ENCODE measurements at regions not wholly inside any gene's neighbourhood (a gene's known extent, or its start where the extent isn't known, plus 50 kb on each side); places are given as distances from the start of the nearest gene placed in this dataset.

DNA sequence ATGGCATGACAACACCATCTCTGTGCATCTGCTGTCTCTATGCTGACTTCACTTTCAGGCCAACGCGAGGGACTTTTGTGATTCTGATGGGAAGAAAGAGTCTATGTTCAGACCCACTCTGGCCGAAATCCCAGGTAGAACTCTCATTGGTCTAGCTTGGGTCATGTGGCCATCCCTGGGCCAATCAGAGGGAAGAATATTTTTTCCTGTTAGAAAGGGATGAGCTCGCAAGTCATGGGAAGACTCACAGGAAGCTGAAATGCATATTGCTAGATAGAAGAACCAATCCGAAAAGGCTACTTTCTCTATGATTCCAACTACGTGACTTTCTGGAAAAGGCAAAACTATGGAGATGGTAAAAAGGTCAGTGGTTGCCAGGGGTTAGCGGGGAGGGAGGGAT is 56.0 kb upstream of the LINC01488 start:
- TF ChIP-seq, protein P1, sequence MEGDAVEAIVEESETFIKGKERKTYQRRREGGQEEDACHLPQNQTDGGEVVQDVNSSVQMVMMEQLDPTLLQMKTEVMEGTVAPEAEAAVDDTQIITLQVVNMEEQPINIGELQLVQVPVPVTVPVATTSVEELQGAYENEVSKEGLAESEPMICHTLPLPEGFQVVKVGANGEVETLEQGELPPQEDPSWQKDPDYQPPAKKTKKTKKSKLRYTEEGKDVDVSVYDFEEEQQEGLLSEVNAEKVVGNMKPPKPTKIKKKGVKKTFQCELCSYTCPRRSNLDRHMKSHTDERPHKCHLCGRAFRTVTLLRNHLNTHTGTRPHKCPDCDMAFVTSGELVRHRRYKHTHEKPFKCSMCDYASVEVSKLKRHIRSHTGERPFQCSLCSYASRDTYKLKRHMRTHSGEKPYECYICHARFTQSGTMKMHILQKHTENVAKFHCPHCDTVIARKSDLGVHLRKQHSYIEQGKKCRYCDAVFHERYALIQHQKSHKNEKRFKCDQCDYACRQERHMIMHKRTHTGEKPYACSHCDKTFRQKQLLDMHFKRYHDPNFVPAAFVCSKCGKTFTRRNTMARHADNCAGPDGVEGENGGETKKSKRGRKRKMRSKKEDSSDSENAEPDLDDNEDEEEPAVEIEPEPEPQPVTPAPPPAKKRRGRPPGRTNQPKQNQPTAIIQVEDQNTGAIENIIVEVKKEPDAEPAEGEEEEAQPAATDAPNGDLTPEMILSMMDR (tag by site-specific recombination; IDR thresholded peaks at IDR 0.05): no peak
- TF ChIP-seq ZNF311 (tag by site-specific recombination; IDR thresholded peaks at IDR 0.05; ENCODE audit: borderline replicate concordance) (no peak), ZNF768 (tag by site-specific recombination; IDR thresholded peaks at IDR 0.05) (no peak), ZNF274 (IDR thresholded peaks at IDR 0.05; ENCODE audit: low read length) (no peak), ZNF274 (tag by site-specific recombination; IDR thresholded peaks at IDR 0.05; ENCODE audit: borderline replicate concordance) (no peak)

All from HEK293 (cell line).